ENCODE measurements at regions not wholly inside any gene's neighbourhood (a gene's known extent, or its start where the extent isn't known, plus 50 kb on each side); places are given as distances from the start of the nearest gene placed in this dataset.

DNA sequence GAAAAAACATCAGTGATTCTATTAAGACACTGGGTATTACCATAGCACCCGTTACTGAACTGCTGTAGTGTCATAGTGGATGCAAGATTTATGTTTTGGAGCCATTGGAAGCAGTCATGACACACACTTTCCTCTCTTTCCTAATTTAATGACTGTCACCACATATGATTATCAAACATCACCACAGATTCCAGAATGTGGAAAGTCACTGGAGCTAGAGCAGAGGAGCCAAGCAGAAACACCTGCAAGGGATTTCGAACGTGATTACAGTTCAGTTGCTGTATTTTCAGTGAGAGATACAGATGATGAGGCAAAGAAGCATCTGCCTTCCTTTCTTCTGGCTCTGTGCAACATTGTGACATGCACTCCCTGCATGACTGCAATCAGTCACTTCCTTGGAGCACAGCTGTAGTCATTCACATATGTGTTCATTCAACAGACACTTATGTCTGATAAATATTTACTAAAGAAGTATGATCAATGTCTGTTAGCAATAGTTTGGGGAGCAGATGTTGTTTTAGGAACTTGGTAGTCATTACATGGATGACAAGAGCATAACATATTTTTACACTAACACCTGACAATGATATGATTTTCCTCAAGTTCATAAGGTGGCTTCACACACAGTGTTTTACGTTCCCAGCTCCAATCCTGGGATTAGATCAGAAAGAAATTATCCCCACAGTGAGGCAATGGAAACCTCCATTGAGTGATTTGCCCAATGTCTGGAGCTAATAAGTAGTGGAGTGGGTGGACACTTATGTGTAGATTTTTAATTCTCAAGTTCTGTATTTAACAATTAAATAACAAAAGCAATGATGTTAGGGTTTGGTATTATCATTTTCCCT, 416.6 kb downstream of the PLCL1 start:
- Histone ChIP-seq H3K4me1 (no peaks in the 10 kb centered on the region), H3K27ac (no peak overlapping the region), H3K9me3 (no peaks in the 10 kb centered on the region), H3K4me3 (no peak overlapping the region), H3K27me3 (no peaks in the 10 kb centered on the region), H3K36me3 (no peaks in the 10 kb centered on the region)
- no peak for DNase-seq
- intact Hi-C loops (cut with DNase I): no loop called here
- 33% methylated on average over 4 of the region's 4 CpGs for WGBS (ENCODE audit: insufficient coverage, low coverage, low lambda C conversion rate, missing lambda C conversion rate)
- TF ChIP-seq, protein P1, sequence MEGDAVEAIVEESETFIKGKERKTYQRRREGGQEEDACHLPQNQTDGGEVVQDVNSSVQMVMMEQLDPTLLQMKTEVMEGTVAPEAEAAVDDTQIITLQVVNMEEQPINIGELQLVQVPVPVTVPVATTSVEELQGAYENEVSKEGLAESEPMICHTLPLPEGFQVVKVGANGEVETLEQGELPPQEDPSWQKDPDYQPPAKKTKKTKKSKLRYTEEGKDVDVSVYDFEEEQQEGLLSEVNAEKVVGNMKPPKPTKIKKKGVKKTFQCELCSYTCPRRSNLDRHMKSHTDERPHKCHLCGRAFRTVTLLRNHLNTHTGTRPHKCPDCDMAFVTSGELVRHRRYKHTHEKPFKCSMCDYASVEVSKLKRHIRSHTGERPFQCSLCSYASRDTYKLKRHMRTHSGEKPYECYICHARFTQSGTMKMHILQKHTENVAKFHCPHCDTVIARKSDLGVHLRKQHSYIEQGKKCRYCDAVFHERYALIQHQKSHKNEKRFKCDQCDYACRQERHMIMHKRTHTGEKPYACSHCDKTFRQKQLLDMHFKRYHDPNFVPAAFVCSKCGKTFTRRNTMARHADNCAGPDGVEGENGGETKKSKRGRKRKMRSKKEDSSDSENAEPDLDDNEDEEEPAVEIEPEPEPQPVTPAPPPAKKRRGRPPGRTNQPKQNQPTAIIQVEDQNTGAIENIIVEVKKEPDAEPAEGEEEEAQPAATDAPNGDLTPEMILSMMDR (IDR thresholded peaks at IDR 0.05): no peak
- no peak for TF ChIP-seq POLR2A (IDR thresholded peaks at IDR 0.05)
- no peak for ATAC-seq

DNA sequence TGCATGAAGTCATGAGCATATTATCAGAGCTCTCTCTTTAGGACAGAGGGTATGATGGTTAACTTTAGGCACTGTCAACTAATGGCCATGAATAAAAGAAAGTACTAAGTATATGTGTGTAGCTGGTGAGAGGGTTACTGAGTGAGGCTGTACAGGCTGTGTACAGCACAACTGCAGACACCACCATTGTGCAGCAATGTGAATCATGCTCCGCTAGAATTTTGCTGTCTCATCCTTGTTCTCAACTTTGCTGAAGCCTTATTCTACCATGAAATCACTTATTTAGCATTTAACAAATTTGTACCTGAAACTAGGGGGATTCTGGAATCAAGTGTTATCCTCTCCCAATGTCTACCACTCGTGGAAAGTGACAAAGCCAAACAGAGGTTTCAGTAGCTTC, 414.9 kb downstream of the PLCL1 start:
- intact Hi-C loops (cut with DNase I): no loop called here

DNA sequence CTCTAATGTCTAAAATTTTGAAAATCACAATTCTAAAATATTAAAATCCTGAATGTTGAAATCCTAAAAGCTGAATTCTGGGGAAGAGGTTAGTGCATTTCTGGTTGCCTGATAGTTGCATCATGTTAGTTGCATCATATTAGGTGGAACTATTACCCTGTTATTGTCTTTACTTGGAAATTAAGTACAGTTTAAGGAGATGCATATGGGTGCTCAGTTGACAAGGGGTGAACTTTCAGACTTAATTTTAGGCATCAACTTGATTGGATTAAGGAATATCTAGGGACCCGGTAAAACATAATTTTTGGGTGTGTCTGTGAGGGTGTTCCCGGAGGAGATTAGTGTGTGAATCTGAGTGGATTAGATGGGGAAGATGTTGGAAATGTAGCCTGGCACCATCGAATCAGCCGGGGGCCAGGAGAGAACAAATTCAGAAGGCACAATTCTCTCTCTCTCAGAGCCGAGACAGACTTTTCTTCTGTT, 409.8 kb downstream of the PLCL1 start:
- Histone ChIP-seq H3K27me3 (no peaks in the 10 kb centered on the region), H3K36me3 (no peaks in the 10 kb centered on the region), H3K9me3 (no peaks in the 10 kb centered on the region), H3K4me3 (no peak overlapping the region), H3K27ac (no peak overlapping the region), H3K4me1 (no peaks in the 10 kb centered on the region)
- 59% methylated on average over 3 of the region's 5 CpGs for WGBS (ENCODE audit: insufficient coverage, low coverage, low lambda C conversion rate, missing lambda C conversion rate)
- no peak for ATAC-seq
- TF ChIP-seq POLR2A (IDR thresholded peaks at IDR 0.05): no peak
- TF ChIP-seq, protein P1 (IDR thresholded peaks at IDR 0.05): no peak
- intact Hi-C loops (cut with DNase I): no loop called here
- DNase-seq: no peak

More for the DNA sequence above, 414.9 kb downstream of the PLCL1 start:
- H3K36me3 ChIP-seq: no peaks in the 10 kb centered on the region
- H3K27me3 ChIP-seq: no peaks in the 10 kb centered on the region
- no peaks in the 10 kb centered on the region for H3K9me3 ChIP-seq
- no peaks in the 10 kb centered on the region for H3K4me1 ChIP-seq
- TF ChIP-seq, protein P1 (IDR thresholded peaks at IDR 0.05): no peak
- TF ChIP-seq POLR2A (IDR thresholded peaks at IDR 0.05): no peak
- 52% methylated on average over 2 of the region's 2 CpGs for WGBS (ENCODE audit: insufficient coverage, low coverage, low lambda C conversion rate, missing lambda C conversion rate)
- H3K27ac ChIP-seq: no peak overlapping the region
- no peak for DNase-seq
- no peak for ATAC-seq
- H3K4me3 ChIP-seq: no peak overlapping the region

DNA sequence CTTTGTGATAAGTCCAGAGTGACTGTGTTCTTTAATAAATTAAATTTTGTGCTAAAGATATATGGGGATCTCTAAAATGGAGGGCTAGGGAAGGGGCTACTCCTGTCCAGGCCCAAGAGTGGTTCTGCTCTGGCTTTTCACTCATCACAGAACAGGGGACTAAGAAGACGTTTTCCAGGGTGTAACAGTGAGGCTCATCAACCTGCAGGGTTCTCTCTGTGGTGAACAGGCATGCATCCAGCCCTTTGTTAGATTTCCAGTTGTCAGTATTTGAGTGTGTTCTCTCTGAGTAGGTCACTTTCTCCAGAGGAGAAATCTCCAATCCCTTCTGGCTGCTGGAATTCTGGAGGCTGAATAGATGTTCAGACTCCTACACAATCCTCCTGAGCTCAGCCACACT, 408.9 kb downstream of the PLCL1 start:
- ATAC-seq (no peak), DNase-seq (no peak)
- Histone ChIP-seq H3K27me3 (no peaks in the 10 kb centered on the region), H3K4me1 (no peaks in the 10 kb centered on the region), H3K27ac (no peak overlapping the region), H3K36me3 (no peaks in the 10 kb centered on the region), H3K9me3 (no peaks in the 10 kb centered on the region), H3K4me3 (no peak overlapping the region)
- intact Hi-C loops (cut with DNase I): no loop called here
- TF ChIP-seq POLR2A (IDR thresholded peaks at IDR 0.05): no peak
- TF ChIP-seq, protein P1 (IDR thresholded peaks at IDR 0.05): no peak
- 27% methylated on average over 1 of the region's 1 CpG for WGBS (ENCODE audit: insufficient coverage, low coverage, low lambda C conversion rate, missing lambda C conversion rate)
